Gastroesophageal sphincter (tissue), 4 donors: ENCODE measurements at regions not wholly inside any gene's neighbourhood (a gene's known extent, or its start where the extent isn't known, plus 50 kb on each side); places are given as distances from the start of the nearest gene placed in this dataset.

Experiments
- ATAC-seq: fragments of 150-250 bp; one replicate; pipeline ENCODE4 v1.9.1; 2016; ENCODE audit warnings: mild to moderate bottlenecking, moderate library complexity
- H3K27ac ChIP-seq, 4 donors: fragments of 200-600 bp; sonication (generic) in 3 of 4; 1 replicate in 3 of 4; 2 replicates in 1 of 4; pipeline ENCODE4 v1.5.1; 2016 to 2019
- H3K27me3 ChIP-seq: fragments of 200-600 bp; sonication (generic); one replicate; pipeline ENCODE4 v1.5.1; 2019
- H3K36me3 ChIP-seq, 2 donors: fragments of 200-600 bp; sonication (generic); one replicate each; pipeline ENCODE4 v1.5.1; 2019; ENCODE audit warnings: control low read depth in 1 of 2
- H3K4me1 ChIP-seq, 3 donors: fragments of 200-600 bp; sonication (generic); 1 replicate in 2 of 3; 2 replicates in 1 of 3; pipeline ENCODE4 v1.5.1; 2016 to 2019; ENCODE audit warnings: control low read depth in 2 of 3
- H3K4me3 ChIP-seq, 2 donors: fragments of 200-600 bp; sonication (generic); one replicate each; pipeline ENCODE4 v1.5.1; 2019; ENCODE audit warnings: mild to moderate bottlenecking in 1 of 2, moderate library complexity in 1 of 2
- H3K9me3 ChIP-seq, 3 donors: fragments of 200-600 bp; sonication (generic); one replicate each; pipeline ENCODE4 v1.5.1; 2017 to 2019; ENCODE audit warnings: control low read depth in 2 of 3
- CTCF ChIP-seq, 4 experiments: fragments of 200-600 bp in 2 of 4; fragments of 450-650 bp in 2 of 4; sonication (generic) in 1 of 4; IDR thresholded peaks; one replicate each; pipeline ENCODE4 v1.5.1; 2017 to 2019; ENCODE audit warnings: antibody characterized with exemption in 4 of 4, mild to moderate bottlenecking in 2 of 4, moderate library complexity in 2 of 4
- EP300 ChIP-seq: sonication (generic); formaldehyde crosslinking; IDR thresholded peaks from one replicate; pipeline ENCODE4 v1.6.1; 2017; ENCODE audit warnings: antibody characterized with exemption, mild to moderate bottlenecking
- POLR2A ChIP-seq, 2 donors: fragments of 450-650 bp; IDR thresholded peaks; one replicate each; pipeline ENCODE4 v1.6.1; 2017; ENCODE audit warnings: antibody characterized with exemption in 2 of 2, mild to moderate bottlenecking in 2 of 2, moderate library complexity in 1 of 2
- POLR2AphosphoS5 ChIP-seq: sonication (generic); formaldehyde crosslinking; IDR thresholded peaks from one replicate; pipeline ENCODE4 v1.6.1; 2017; ENCODE audit warnings: antibody characterized with exemption
- WGBS, 2 donors: methylation state at CpG; one replicate each; pipeline ENCODE4 v1.1.5; 2018; ENCODE audit warnings: low coverage in 1 of 2; 5-methylcytosine and 5-hydroxymethylcytosine counted together

- no peaks in the 10 kb centered on the region for H3K36me3 ChIP-seq
- H3K4me1 ChIP-seq = no peaks in the 10 kb centered on the region
- no peaks in the 10 kb centered on the region for H3K27me3 ChIP-seq
- H3K9me3 ChIP-seq = no peaks in the 10 kb centered on the region
- TF ChIP-seq POLR2AphosphoS5 (no peak), POLR2A (IDR thresholded peaks at IDR 0.05) (no peak), CTCF (IDR thresholded peaks at IDR 0.05) (no peak)
- ATAC-seq = no peak
- 63 to 71% methylated on average over 1 of the region's 1 CpG for WGBS, 2 donors
- no peak overlapping the region for H3K27ac ChIP-seq
- H3K4me3 ChIP-seq = no peak overlapping the region
Measured at GRCh38 chr1:105100102-105100501, 1350.4 kb downstream of the AMY1C start.

GRCh38 chr1:105101261-105101660 lies 1351.6 kb downstream of the AMY1C start:
- Histone ChIP-seq H3K27me3 (no peaks in the 10 kb centered on the region), H3K36me3 (no peaks in the 10 kb centered on the region), H3K27ac (no peak overlapping the region), H3K4me3 (no peak overlapping the region), H3K9me3 (no peaks in the 10 kb centered on the region), H3K4me1 (no peaks in the 10 kb centered on the region)
- WGBS, 2 donors = 28 to 44% methylated on average over 3 of the region's 3 CpGs
- ATAC-seq = no peak
- TF ChIP-seq CTCF (IDR thresholded peaks at IDR 0.05) (no peak), POLR2A (IDR thresholded peaks at IDR 0.05) (no peak), POLR2AphosphoS5 (no peak), EP300 (no peak)

GRCh38 chr1:105102371-105102770 lies 1352.7 kb downstream of the AMY1C start:
- 73 to 81% methylated on average over 3 of the region's 3 CpGs for WGBS, 2 donors
- no peak for TF ChIP-seq CTCF (IDR thresholded peaks at IDR 0.05)
- no peak for TF ChIP-seq POLR2A (IDR thresholded peaks at IDR 0.05)
- no peak for TF ChIP-seq POLR2AphosphoS5
- no peak for TF ChIP-seq EP300
- Histone ChIP-seq H3K27ac (no peak overlapping the region), H3K4me1 (no peaks in the 10 kb centered on the region), H3K4me3 (no peak overlapping the region), H3K9me3 (no peaks in the 10 kb centered on the region), H3K36me3 (no peaks in the 10 kb centered on the region), H3K27me3 (no peaks in the 10 kb centered on the region)
- no peak for ATAC-seq

- no peak for ATAC-seq
Measured at GRCh38 chr1:105122041-105122440, 1372.3 kb downstream of the AMY1C start.

More at GRCh38 chr1:105122041-105122440, 1372.3 kb downstream of the AMY1C start:
- Histone ChIP-seq H3K4me1 (no peaks in the 10 kb centered on the region), H3K36me3 (no peaks in the 10 kb centered on the region), H3K27me3 (no peaks in the 10 kb centered on the region), H3K9me3 (no peaks in the 10 kb centered on the region), H3K27ac (no peak overlapping the region), H3K4me3 (no peak overlapping the region)
- TF ChIP-seq CTCF (IDR thresholded peaks at IDR 0.05) = no peak
- 87 to 88% methylated on average over 2 of the region's 2 CpGs for WGBS, 2 donors
